GM04503 (cell line): ENCODE measurements at regions not wholly inside any gene's neighbourhood (a gene's known extent, or its start where the extent isn't known, plus 50 kb on each side); places are given as distances from the start of the nearest gene placed in this dataset.
"Not testable (repeated sequence)": the region's sequence is repeated elsewhere in the genome, so short reads cannot be mapped to it uniquely, and the experiment has no call there.

ENCODE experiments used
- DNase-seq: peaks from one replicate; pipeline ENCODE4 v3.0.0-alpha.2; 2012; ENCODE audit warnings: low read depth

GRCh38 chr14:30223385-30223785 lies 295.7 kb upstream of the PRKD1 start:
- peak; percentile 45 for DNase-seq

GRCh38 chr14:30223966-30224365 lies 296.3 kb upstream of the PRKD1 start:
- DNase-seq = no peak

GRCh38 chr14:30225176-30225575 lies 297.5 kb upstream of the PRKD1 start:
- no peak for DNase-seq

- no peak for DNase-seq
These were observed 299.8 kb upstream of the PRKD1 start for GRCh38 chr14:30227436-30227835.

- peak; percentile 26 for DNase-seq
These were observed 300.2 kb upstream of the PRKD1 start for GRCh38 chr14:30227876-30228275.

- no peak for DNase-seq
These were observed 303.1 kb upstream of the PRKD1 start for GRCh38 chr14:30230719-30231118.

- no peak for DNase-seq
These were observed 307.3 kb upstream of the PRKD1 start for GRCh38 chr14:30234966-30235365.

- no peak for DNase-seq
These were observed 307.8 kb upstream of the PRKD1 start for GRCh38 chr14:30235485-30235884.

GRCh38 chr14:30238936-30239335 lies 311.3 kb upstream of the PRKD1 start:
- no peak for DNase-seq

GRCh38 chr14:30240018-30240417 lies 312.4 kb upstream of the PRKD1 start:
- DNase-seq = no peak

- DNase-seq = no peak
These were observed 313.0 kb upstream of the PRKD1 start for GRCh38 chr14:30240685-30241084.

GRCh38 chr14:30242744-30243143 lies 315.1 kb upstream of the PRKD1 start:
- no peak for DNase-seq

- no peak for DNase-seq
These were observed 315.6 kb upstream of the PRKD1 start for GRCh38 chr14:30243207-30243606.

- peak; percentile 14 for DNase-seq
These were observed 315.2 kb upstream of the G2E3 start for GRCh38 chr14:30243805-30244204.

- DNase-seq = not testable (repeated sequence)
These were observed 314.6 kb upstream of the G2E3 start for GRCh38 chr14:30244348-30244747.

GRCh38 chr14:30251017-30251416 lies 307.9 kb upstream of the G2E3 start:
- DNase-seq = no peak

GRCh38 chr14:30251557-30252100 lies 307.3 kb upstream of the G2E3 start:
- no peak for DNase-seq

GRCh38 chr14:30252151-30252550 lies 306.8 kb upstream of the G2E3 start:
- DNase-seq = no peak

- peak; percentile 9 for DNase-seq
These were observed 305.9 kb upstream of the G2E3 start for GRCh38 chr14:30252783-30253674.

- no peak for DNase-seq
These were observed 302.3 kb upstream of the G2E3 start for GRCh38 chr14:30256627-30257026.

- DNase-seq = no peak
These were observed 300.9 kb upstream of the G2E3 start for GRCh38 chr14:30257946-30258661.

GRCh38 chr14:30260833-30261607 lies 297.9 kb upstream of the G2E3 start:
- DNase-seq = no peak
